Astrocyte of the cerebellum (primary cell): ENCODE measurements at regions not wholly inside any gene's neighbourhood (a gene's known extent, or its start where the extent isn't known, plus 50 kb on each side); places are given as distances from the start of the nearest gene placed in this dataset.

Experiments
- DNase-seq: peaks from one replicate; pipeline ENCODE4 v3.0.0-alpha.2; 2011; ENCODE audit warnings: low read depth
- H3K4me3 ChIP-seq: 2 replicates; pipeline ENCODE4 v1.5.1; 2011; ENCODE audit warnings: mild to moderate bottlenecking, low read depth, low read length, moderate library complexity
- CTCF ChIP-seq: IDR thresholded peaks from 2 replicates; pipeline ENCODE4 v1.5.1; 2012; ENCODE audit warnings: low read length, low read depth, moderate library complexity, mild to moderate bottlenecking; ENCODE audit errors: missing control alignments
- in situ Hi-C: cut with HindIII; loops from 2 replicates; pipeline ENCODE4 v1.10.0; 2017; ENCODE audit warnings: low sequenced_read_pairs

DNA sequence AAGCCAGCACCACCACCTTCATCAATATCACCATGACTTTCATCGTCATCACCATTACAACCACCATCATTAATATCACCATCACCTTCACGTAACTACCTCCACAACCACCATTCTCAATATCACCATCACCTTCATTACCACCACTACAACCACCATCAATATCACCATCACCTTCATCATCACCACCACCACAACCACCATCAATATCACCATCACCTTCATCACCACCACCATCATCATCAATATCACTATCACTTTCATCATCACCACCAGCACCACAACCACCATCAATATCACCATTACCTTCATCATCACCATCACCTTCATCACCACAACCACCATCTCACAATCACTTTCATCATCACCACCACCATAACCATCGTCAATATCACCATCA is 225.3 kb upstream of the SULF2 start:
- in situ Hi-C loops: no loop called here
- no peak overlapping the region for H3K4me3 ChIP-seq
- DNase-seq: no peak
- no peak for TF ChIP-seq CTCF

- DNase-seq: no peak
- H3K4me3 ChIP-seq: no peak overlapping the region
- no peak for TF ChIP-seq CTCF
- in situ Hi-C loops: no loop called here
These were observed 223.7 kb upstream of the SULF2 start for GRCh38 chr20:48008850-48009515.

GRCh38 chr20:48007351-48007750 is 222.1 kb upstream of the SULF2 start:
- in situ Hi-C loops: no loop called here
- no peak overlapping the region for H3K4me3 ChIP-seq
- TF ChIP-seq CTCF: no peak
- no peak for DNase-seq

DNA sequence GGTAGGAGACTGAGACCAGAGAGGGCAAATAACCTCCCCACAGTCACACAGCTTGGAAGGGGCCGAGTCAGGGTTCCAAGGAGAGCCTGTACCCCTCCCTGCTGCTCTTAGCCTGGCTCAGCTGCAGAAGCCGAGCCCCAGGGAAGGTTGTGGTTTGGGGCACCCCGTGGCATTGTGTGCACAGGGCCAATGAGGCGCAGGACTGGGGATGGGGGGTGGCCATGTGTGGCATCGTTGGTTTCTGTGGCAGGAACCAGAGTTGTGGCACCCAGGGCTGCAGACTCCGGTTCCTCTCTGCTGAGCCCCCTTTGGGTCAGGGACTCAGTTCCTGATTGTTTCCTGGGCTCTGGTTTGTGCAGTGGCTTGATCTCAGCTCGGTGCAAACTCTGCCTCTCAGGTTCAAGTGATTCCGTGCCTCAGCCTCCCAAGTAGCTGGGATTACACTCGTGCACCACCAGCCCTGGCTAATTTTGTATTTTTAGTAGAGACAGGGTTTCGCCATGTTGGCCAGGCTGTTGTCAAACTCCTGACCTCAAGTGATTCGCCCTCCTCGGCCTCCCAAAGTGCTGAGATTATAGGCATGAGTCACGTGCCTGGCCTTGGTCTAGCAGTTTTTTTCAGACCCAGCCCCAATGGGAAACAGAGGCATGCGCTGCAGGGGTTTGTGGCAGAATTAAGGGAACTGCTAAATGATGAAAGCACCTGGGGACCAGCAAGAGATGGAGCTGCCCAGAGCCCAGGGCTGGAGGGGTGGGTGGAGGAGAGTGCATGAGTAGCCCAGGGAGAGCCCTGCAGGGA is 221.0 kb upstream of the SULF2 start:
- no peak for DNase-seq
- no peak overlapping the region for H3K4me3 ChIP-seq
- no peak for TF ChIP-seq CTCF
- in situ Hi-C loops: no loop called here

GRCh38 chr20:48003021-48003420 is 217.7 kb upstream of the SULF2 start:
- no peak for TF ChIP-seq CTCF
- H3K4me3 ChIP-seq: no peak overlapping the region
- in situ Hi-C loops: no loop called here
- no peak for DNase-seq

DNA sequence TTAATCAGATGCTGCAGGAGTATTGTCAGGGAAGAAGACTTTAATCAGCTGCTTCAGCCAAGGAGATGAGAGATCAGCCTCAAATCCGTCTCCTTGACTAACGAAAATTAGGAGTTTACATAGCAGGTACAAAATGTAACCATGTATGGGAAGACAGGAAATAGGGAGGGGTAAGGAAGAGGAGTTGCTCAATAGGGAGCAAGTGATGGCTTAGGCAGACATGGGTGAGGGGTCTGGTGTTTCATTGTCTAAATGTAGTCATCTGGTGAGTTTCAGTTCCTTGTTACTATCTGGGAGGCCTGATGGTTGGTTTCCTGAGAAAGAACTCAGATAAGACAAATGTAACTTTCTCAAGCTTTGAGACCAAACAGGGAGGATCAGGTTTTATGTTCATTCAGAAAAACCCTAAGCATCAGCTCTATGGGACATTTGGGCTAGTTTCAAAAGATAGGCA is 217.3 kb upstream of the SULF2 start:
- DNase-seq: no peak
- in situ Hi-C loops: no loop called here
- H3K4me3 ChIP-seq: no peak overlapping the region
- TF ChIP-seq CTCF: no peak
